Heart left ventricle (tissue), 13 donors: ENCODE measurements at regions not wholly inside any gene's neighbourhood (a gene's known extent, or its start where the extent isn't known, plus 50 kb on each side); places are given as distances from the start of the nearest gene placed in this dataset.

Experiments
- CTCF ChIP-seq, 12 donors: fragments of 200-600 bp; sonication (generic) in 4 of 12; IDR thresholded peaks; one replicate each; pipeline versions ENCODE4 v1.5.0 to v1.8.0; 2018 to 2022; ENCODE audit warnings: antibody characterized with exemption in 12 of 12, mild to moderate bottlenecking in 5 of 12
- POLR2A ChIP-seq, 2 donors: fragments of 450-650 bp; IDR thresholded peaks; one replicate each; pipeline ENCODE4 v1.6.1; 2017; ENCODE audit warnings: antibody characterized with exemption in 2 of 2, mild to moderate bottlenecking in 2 of 2, moderate library complexity in 2 of 2
- donor health status: ischemic (EF 13 %, LVEDD 7.1; RV severe dilation, severe dysfunction).
- donor health status: DM: no; HTN: yes; CAD: no.
- donor health status: DM: no; HTN: no; CAD: no.
- donor health status: ischemic (EF 25% LVEDD 6.9; RV normal size, moderate dysfunction).
- donor health status: ischemic (EF 25% LVEDD 5.7; RV mildly dilated, moderate dysfunction).
- donor health status: ischemic (EF 35%, LVEDD 5.7; RV mildly dilated, moderate dysfunction).
- donor health status: nonischemic (EF 11% LVEDD 7.7; RV severe dilation, severe dysfunction).
- donor health status: DM: yes; HTN: yes; CAD: no.
- donor health status: PGD.
- donor health status: ischemic (EF 29% LVEDD 5.4; RV normal size, mild dysfunction).
- donor health status: nonischemic (EF 23%, LVEDD 6.1; RV moderate dilation, normal function).

GRCh38 chr5:27472000-27472763 is 433.8 kb upstream of the CDH9 start:
- TF ChIP-seq CTCF (IDR thresholded peaks at IDR 0.05) (no peak), POLR2A (IDR thresholded peaks at IDR 0.05) (no peak)
